PC-9 (cell line): ENCODE measurements at regions not wholly inside any gene's neighbourhood (a gene's known extent, or its start where the extent isn't known, plus 50 kb on each side); places are given as distances from the start of the nearest gene placed in this dataset.
"Not testable (repeated sequence)": the region's sequence is repeated elsewhere in the genome, so short reads cannot be mapped to it uniquely, and the experiment has no call there.

Source experiments
- CTCF ChIP-seq: fragments of 200-600 bp; sonication (generic); conservative IDR thresholded peaks from 2 replicates; pipeline ENCODE4 v1.6.1; 2017; ENCODE audit warnings: mixed run types, antibody characterized with exemption, mild to moderate bottlenecking, moderate library complexity
- EZH2 ChIP-seq: fragments of 200-600 bp; sonication (generic); IDR thresholded peaks from 2 replicates; pipeline ENCODE4 v1.8.0; 2017; ENCODE audit warnings: antibody characterized with exemption, low read depth

GRCh38 chr18:51360301-51360700 is 162.8 kb upstream of the MEX3C start:
- not testable (repeated sequence) for TF ChIP-seq CTCF, EZH2
